ENCODE measurements at regions not wholly inside any gene's neighbourhood (a gene's known extent, or its start where the extent isn't known, plus 50 kb on each side); places are given as distances from the start of the nearest gene placed in this dataset.

GRCh38 chr15:20344601-20345400 is 196.8 kb downstream of the GOLGA6L6 start:
- TF ChIP-seq GATA2 (IDR thresholded peaks at IDR 0.05; ENCODE audit: low read depth, low read length) (no peak), GATA3 (IDR thresholded peaks at IDR 0.05; ENCODE audit: low read depth, low read length) (no peak)
